Gastrocnemius medialis (tissue), 4 donors: ENCODE measurements at regions not wholly inside any gene's neighbourhood (a gene's known extent, or its start where the extent isn't known, plus 50 kb on each side); places are given as distances from the start of the nearest gene placed in this dataset.

Experiments used
- POLR2A ChIP-seq, 2 donors: fragments of 450-650 bp; IDR thresholded peaks; one replicate each; pipeline ENCODE4 v1.6.1; 2017; ENCODE audit warnings: antibody characterized with exemption in 2 of 2, mild to moderate bottlenecking in 2 of 2, moderate library complexity in 2 of 2
- TF ChIP-seq, protein P1 (sequence below), 5 experiments: fragments of 450-650 bp in 3 of 5; fragments of 200-600 bp in 2 of 5; sonication (generic) in 2 of 5; IDR thresholded peaks in 4 of 5; conservative IDR thresholded peaks in 1 of 5; 1 replicate in 4 of 5; 2 replicates in 1 of 5; pipeline ENCODE4 v1.5.1; 2016 to 2019; ENCODE audit warnings: antibody characterized with exemption in 5 of 5, mild to moderate bottlenecking in 3 of 5, moderate library complexity in 3 of 5

DNA sequence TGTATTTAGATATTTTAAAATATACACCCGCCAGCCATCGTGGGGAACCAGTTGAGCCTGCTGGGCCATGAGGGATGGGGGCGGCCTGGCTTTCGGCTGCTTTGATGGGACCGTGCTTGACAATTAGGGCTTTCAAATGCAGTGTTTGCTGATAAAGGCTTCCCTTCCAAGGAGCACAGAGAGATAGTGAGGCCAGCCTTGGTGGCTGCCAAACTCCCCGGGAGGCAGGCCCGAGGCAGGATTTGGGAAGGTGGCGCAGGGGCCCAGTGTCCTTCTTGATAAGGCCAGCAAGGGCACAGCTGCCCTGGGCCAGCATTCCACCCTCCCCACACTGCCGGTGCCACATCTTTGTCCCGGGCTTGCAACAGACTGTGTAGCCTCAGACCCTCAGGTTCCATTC lies 75.6 kb downstream of the LINGO1 start:
- TF ChIP-seq, protein P1, sequence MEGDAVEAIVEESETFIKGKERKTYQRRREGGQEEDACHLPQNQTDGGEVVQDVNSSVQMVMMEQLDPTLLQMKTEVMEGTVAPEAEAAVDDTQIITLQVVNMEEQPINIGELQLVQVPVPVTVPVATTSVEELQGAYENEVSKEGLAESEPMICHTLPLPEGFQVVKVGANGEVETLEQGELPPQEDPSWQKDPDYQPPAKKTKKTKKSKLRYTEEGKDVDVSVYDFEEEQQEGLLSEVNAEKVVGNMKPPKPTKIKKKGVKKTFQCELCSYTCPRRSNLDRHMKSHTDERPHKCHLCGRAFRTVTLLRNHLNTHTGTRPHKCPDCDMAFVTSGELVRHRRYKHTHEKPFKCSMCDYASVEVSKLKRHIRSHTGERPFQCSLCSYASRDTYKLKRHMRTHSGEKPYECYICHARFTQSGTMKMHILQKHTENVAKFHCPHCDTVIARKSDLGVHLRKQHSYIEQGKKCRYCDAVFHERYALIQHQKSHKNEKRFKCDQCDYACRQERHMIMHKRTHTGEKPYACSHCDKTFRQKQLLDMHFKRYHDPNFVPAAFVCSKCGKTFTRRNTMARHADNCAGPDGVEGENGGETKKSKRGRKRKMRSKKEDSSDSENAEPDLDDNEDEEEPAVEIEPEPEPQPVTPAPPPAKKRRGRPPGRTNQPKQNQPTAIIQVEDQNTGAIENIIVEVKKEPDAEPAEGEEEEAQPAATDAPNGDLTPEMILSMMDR (IDR thresholded peaks at IDR 0.05 in 4 of 5, conservative IDR thresholded peaks at IDR 0.05 in 1 of 5): no peak
- TF ChIP-seq POLR2A (IDR thresholded peaks at IDR 0.05): no peak
